GM12864 (cell line): ENCODE measurements at regions not wholly inside any gene's neighbourhood (a gene's known extent, or its start where the extent isn't known, plus 50 kb on each side); places are given as distances from the start of the nearest gene placed in this dataset.
"Not testable (repeated sequence)": the region's sequence is repeated elsewhere in the genome, so short reads cannot be mapped to it uniquely, and the experiment has no call there.

ENCODE experiments used
- DNase-seq: peaks from one replicate; pipeline ENCODE4 v3.0.0-alpha.2; 2011; ENCODE audit warnings: low read depth
- H3K4me3 ChIP-seq: 2 replicates; pipeline ENCODE4 v1.5.1; 2011; ENCODE audit warnings: mild to moderate bottlenecking, low read depth, low read length, control low read depth
- CTCF ChIP-seq: IDR thresholded peaks from 2 replicates; pipeline ENCODE4 v1.5.1; 2011; ENCODE audit warnings: low read depth, mild to moderate bottlenecking, moderate library complexity, low read length, control low read depth, inconsistent platforms; ENCODE audit errors: missing control alignments

GRCh38 chr7:13117592-13117991 is 430.2 kb downstream of the ARL4A start:
- H3K4me3 ChIP-seq = no peak overlapping the region
- DNase-seq = no peak
- no peak for TF ChIP-seq CTCF

- not testable (repeated sequence) for DNase-seq, H3K4me3 ChIP-seq
These were observed 437.2 kb downstream of the ARL4A start for GRCh38 chr7:13124629-13125028.

- TF ChIP-seq CTCF = no peak
- no peak for DNase-seq
- H3K4me3 ChIP-seq = no peak overlapping the region
These were observed 438.9 kb downstream of the ARL4A start for GRCh38 chr7:13126347-13126746.

DNA sequence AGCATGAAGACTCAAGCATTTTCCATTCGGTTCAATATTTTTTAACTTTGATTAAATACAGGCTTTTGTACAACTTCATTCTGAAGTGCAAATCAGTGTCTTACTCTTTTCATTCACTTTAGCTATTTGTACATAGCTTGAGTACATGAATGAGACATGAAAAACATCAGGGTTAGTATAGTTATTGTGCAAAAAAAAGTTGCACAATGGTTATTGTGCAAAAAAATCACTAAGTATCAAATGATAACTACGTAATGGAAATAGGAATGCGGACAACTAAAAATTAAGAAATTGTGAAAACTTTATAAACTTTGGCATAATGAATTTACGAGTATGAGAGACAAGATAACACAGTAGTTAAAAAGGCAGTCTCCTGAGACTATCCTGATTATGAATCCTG is 442.9 kb downstream of the ARL4A start:
- H3K4me3 ChIP-seq = no peak overlapping the region
- no peak for TF ChIP-seq CTCF
- no peak for DNase-seq

GRCh38 chr7:13130906-13131305 is 443.5 kb downstream of the ARL4A start:
- not testable (repeated sequence) for DNase-seq, H3K4me3 ChIP-seq

DNA sequence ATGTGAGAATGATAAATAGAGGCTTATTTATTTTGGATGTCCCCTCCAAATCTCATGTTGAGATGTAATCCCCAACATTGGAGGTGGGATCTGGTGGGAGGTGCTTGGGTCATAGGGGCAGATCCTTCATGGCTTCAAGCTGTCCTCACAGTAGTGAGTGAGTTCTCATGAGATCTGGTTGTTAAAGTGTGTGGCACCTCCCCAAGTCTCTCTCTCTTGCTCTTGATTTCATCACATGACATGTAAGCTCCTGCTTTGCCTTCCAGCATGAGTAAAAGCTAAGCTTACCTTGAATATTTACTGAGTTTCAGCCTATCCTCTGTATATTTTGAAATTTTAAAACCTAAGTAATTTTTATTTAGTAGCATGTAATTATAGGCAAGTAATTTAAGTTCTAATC is 444.9 kb downstream of the ARL4A start:
- H3K4me3 ChIP-seq = no peak overlapping the region
- DNase-seq = no peak
- no peak for TF ChIP-seq CTCF

- H3K4me3 ChIP-seq, DNase-seq: not testable (repeated sequence)
These were observed 448.9 kb downstream of the ARL4A start for GRCh38 chr7:13136345-13136744.

- H3K4me3 ChIP-seq = no peak overlapping the region
- no peak for TF ChIP-seq CTCF
- DNase-seq = no peak
These were observed 452.0 kb downstream of the ARL4A start for GRCh38 chr7:13139436-13139835.

GRCh38 chr7:13144673-13145072 is 457.2 kb downstream of the ARL4A start:
- DNase-seq = no peak
- no peak for TF ChIP-seq CTCF
- no peak overlapping the region for H3K4me3 ChIP-seq
